Activated T-cell treated with anti-CD3 and anti-CD28 coated beads for 4 hours (primary cell): ENCODE measurements at regions not wholly inside any gene's neighbourhood (a gene's known extent, or its start where the extent isn't known, plus 50 kb on each side); places are given as distances from the start of the nearest gene placed in this dataset.

Experiments used
- DNase-seq: peaks from one replicate; pipeline ENCODE4 v3.0.0-alpha.2; 2020

- DNase-seq, result peak; percentile 47
Measured at GRCh38 chr6:26216886-26217713, 129.9 kb downstream of the HFE start.

GRCh38 chr6:26217714-26218075 lies 130.5 kb downstream of the HFE start:
- DNase-seq, result no peak

- no peak for DNase-seq
Measured at GRCh38 chr6:26218824-26219223, 131.6 kb downstream of the HFE start.

GRCh38 chr6:26220145-26220970 lies 133.1 kb downstream of the HFE start:
- DNase-seq, result no peak

- no peak for DNase-seq
Measured at GRCh38 chr6:26221186-26221585, 134.0 kb downstream of the HFE start.

GRCh38 chr6:26222571-26222970 lies 135.3 kb downstream of the HFE start:
- DNase-seq, result no peak

- no peak for DNase-seq
Measured at GRCh38 chr6:26223228-26223627, 136.0 kb downstream of the HFE start.

- peak; percentile 46 for DNase-seq
Measured at GRCh38 chr6:26223650-26224546, 136.7 kb downstream of the HFE start.

GRCh38 chr6:26224547-26224912 lies 137.3 kb downstream of the HFE start:
- DNase-seq, result no peak

- no peak for DNase-seq
Measured at GRCh38 chr6:26224940-26225847, 138.0 kb downstream of the HFE start.

- DNase-seq, result no peak
Measured at GRCh38 chr6:26225848-26226578, 138.8 kb downstream of the HFE start.

- DNase-seq, result no peak
Measured at GRCh38 chr6:26226579-26226967, 138.4 kb upstream of the BTN3A2 start.

GRCh38 chr6:26230351-26230750 lies 134.6 kb upstream of the BTN3A2 start:
- DNase-seq, result no peak

- no peak for DNase-seq
Measured at GRCh38 chr6:26231006-26231587, 133.9 kb upstream of the BTN3A2 start.

GRCh38 chr6:26232306-26232939 lies 132.6 kb upstream of the BTN3A2 start:
- no peak for DNase-seq

GRCh38 chr6:26232940-26233648 lies 131.9 kb upstream of the BTN3A2 start:
- peak; percentile 19 for DNase-seq

- DNase-seq, result peak; percentile 41
Measured at GRCh38 chr6:26233649-26234420, 131.2 kb upstream of the BTN3A2 start.

- peak; percentile 36 for DNase-seq
Measured at GRCh38 chr6:26234421-26235301, 130.3 kb upstream of the BTN3A2 start.
